ENCODE measurements at regions not wholly inside any gene's neighbourhood (a gene's known extent, or its start where the extent isn't known, plus 50 kb on each side); places are given as distances from the start of the nearest gene placed in this dataset.

- TF ChIP-seq EZH2 (IDR thresholded peaks at IDR 0.05; ENCODE audit: insufficient read depth, poor library complexity, severe bottlenecking) (no peak), EZH2phosphoT487 (IDR thresholded peaks at IDR 0.05; ENCODE audit: insufficient read depth, low read depth) (no peak)
These were observed 219.1 kb downstream of the RTP5 start for GRCh38 chr2:242088471-242089212.

Data from GM23248 (cell line).